Uterus (tissue), 2 donors: ENCODE measurements at regions not wholly inside any gene's neighbourhood (a gene's known extent, or its start where the extent isn't known, plus 50 kb on each side); places are given as distances from the start of the nearest gene placed in this dataset.

Source experiments
- POLR2A ChIP-seq, 2 donors: fragments of 450-650 bp; IDR thresholded peaks; one replicate each; pipeline ENCODE4 v1.6.1; 2016; ENCODE audit warnings: antibody characterized with exemption in 2 of 2, mild to moderate bottlenecking in 1 of 2, moderate library complexity in 1 of 2
- TF ChIP-seq, protein P1 (sequence below), 4 experiments: fragments of 200-600 bp in 2 of 4; fragments of 450-650 bp in 2 of 4; sonication (generic) in 2 of 4; IDR thresholded peaks; one replicate each; pipeline ENCODE4 v1.5.1; 2016 to 2019; ENCODE audit warnings: antibody characterized with exemption in 4 of 4, mild to moderate bottlenecking in 2 of 4, moderate library complexity in 1 of 4

DNA sequence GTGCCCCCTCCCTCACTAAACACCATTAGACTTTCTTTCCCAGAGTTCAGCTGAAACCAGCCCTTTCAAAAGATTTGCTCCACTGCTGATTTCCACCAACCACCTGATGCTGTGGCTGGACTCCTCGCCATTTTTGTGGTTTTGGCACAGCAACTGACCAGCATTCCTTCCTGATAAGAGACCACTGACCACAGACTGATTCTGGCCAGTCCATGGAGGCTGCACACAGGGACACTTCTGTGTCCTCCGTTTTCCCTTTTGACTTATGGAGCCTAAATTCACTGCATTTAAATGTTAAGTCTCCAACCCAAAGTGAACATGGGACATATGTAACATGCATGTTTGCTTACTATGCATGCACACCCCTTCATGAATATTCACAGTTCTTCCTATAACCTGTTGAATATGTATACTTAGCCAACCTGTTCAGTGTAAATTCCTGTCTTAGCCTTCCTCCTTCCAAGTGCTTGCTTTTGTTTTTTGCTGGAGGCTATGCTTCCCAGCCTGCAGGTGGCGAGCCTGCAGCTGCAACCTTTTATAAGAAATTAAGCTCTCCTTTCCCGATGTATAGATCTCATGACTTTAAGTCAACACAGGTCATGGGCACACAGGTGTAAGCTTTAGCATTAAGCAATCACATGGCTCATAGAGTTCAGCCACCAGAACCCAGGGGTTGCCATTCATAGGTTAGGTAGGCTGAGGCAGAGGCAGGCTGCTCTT is 78.7 kb downstream of the ACTL7B start:
- TF ChIP-seq, protein P1, sequence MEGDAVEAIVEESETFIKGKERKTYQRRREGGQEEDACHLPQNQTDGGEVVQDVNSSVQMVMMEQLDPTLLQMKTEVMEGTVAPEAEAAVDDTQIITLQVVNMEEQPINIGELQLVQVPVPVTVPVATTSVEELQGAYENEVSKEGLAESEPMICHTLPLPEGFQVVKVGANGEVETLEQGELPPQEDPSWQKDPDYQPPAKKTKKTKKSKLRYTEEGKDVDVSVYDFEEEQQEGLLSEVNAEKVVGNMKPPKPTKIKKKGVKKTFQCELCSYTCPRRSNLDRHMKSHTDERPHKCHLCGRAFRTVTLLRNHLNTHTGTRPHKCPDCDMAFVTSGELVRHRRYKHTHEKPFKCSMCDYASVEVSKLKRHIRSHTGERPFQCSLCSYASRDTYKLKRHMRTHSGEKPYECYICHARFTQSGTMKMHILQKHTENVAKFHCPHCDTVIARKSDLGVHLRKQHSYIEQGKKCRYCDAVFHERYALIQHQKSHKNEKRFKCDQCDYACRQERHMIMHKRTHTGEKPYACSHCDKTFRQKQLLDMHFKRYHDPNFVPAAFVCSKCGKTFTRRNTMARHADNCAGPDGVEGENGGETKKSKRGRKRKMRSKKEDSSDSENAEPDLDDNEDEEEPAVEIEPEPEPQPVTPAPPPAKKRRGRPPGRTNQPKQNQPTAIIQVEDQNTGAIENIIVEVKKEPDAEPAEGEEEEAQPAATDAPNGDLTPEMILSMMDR (IDR thresholded peaks at IDR 0.05), result no peak
- TF ChIP-seq POLR2A (IDR thresholded peaks at IDR 0.05), result no peak
